ENCODE measurements at regions not wholly inside any gene's neighbourhood (a gene's known extent, or its start where the extent isn't known, plus 50 kb on each side); places are given as distances from the start of the nearest gene placed in this dataset.

DNA sequence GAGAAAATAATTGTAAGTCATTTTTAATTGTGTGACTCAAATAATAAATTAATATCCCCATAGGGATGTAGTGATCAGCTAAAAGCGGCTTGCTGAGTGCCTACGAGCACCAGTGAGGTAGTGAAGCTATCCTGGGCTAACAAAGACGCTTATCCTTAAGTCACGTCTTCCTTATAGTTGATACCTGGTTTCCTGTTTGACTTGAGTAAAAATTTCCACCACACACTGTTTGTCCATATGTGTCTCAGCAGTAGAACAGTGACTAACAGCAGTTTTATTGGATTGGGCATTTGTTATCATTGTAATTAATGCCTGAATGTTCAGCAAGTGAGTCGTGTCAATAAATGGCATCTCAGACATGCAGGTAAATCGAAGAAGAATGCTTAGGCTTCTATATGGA is 241.1 kb downstream of the GRXCR1 start:
- TF ChIP-seq, protein P1, sequence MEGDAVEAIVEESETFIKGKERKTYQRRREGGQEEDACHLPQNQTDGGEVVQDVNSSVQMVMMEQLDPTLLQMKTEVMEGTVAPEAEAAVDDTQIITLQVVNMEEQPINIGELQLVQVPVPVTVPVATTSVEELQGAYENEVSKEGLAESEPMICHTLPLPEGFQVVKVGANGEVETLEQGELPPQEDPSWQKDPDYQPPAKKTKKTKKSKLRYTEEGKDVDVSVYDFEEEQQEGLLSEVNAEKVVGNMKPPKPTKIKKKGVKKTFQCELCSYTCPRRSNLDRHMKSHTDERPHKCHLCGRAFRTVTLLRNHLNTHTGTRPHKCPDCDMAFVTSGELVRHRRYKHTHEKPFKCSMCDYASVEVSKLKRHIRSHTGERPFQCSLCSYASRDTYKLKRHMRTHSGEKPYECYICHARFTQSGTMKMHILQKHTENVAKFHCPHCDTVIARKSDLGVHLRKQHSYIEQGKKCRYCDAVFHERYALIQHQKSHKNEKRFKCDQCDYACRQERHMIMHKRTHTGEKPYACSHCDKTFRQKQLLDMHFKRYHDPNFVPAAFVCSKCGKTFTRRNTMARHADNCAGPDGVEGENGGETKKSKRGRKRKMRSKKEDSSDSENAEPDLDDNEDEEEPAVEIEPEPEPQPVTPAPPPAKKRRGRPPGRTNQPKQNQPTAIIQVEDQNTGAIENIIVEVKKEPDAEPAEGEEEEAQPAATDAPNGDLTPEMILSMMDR (IDR thresholded peaks at IDR 0.05): no peak
- no peak for TF ChIP-seq POLR2A (IDR thresholded peaks at IDR 0.05)
